ENCODE measurements at regions not wholly inside any gene's neighbourhood (a gene's known extent, or its start where the extent isn't known, plus 50 kb on each side); places are given as distances from the start of the nearest gene placed in this dataset.

GRCh38 chr7:113421696-113422330, 303.5 kb upstream of the SMIM30 start:
- Histone ChIP-seq H3K36me3 (ENCODE audit: insufficient read depth, low read length) (no peaks in the 10 kb centered on the region), H3K9me3 (ENCODE audit: low read depth, low read length) (no peaks in the 10 kb centered on the region), H3K27me3 (ENCODE audit: insufficient read depth, low read length) (no peaks in the 10 kb centered on the region), H3K27ac (ENCODE audit: low read depth, low read length) (no peak overlapping the region), H4K20me1 (ENCODE audit: insufficient read depth, low read length) (no peaks in the 10 kb centered on the region), H3K79me2 (ENCODE audit: insufficient read depth, low read length) (no peaks in the 10 kb centered on the region), H3K4me1 (ENCODE audit: insufficient read depth, low read length) (no peaks in the 10 kb centered on the region), H3K4me2 (ENCODE audit: insufficient read depth, low read length) (no peak overlapping the region), H3K4me3 (ENCODE audit: insufficient read depth, low read length) (no peak overlapping the region), H2AFZ (ENCODE audit: low read length) (peak overlapping the region; percentile 71)
- peak; percentile 62 for DNase-seq (ENCODE audit: insufficient read length, low spot score, missing footprints)
- TF ChIP-seq CTCF (IDR thresholded peaks at IDR 0.05; ENCODE audit: extremely low read depth, low read depth, low read length) = peak; percentile 89

GRCh38 chr7:113414401-113415035, 296.2 kb upstream of the SMIM30 start:
- no peak for DNase-seq (ENCODE audit: insufficient read length, low spot score, missing footprints)
- H3K27me3 ChIP-seq (ENCODE audit: insufficient read depth, low read length) = no peaks in the 10 kb centered on the region
- H3K9me3 ChIP-seq (ENCODE audit: low read depth, low read length) = no peaks in the 10 kb centered on the region
- no peaks in the 10 kb centered on the region for H3K4me1 ChIP-seq (ENCODE audit: insufficient read depth, low read length)
- H3K4me2 ChIP-seq (ENCODE audit: insufficient read depth, low read length) = no peak overlapping the region
- no peak overlapping the region for H3K27ac ChIP-seq (ENCODE audit: low read depth, low read length)
- no peak overlapping the region for H3K4me3 ChIP-seq (ENCODE audit: insufficient read depth, low read length)
- H3K79me2 ChIP-seq (ENCODE audit: insufficient read depth, low read length) = no peaks in the 10 kb centered on the region
- no peaks in the 10 kb centered on the region for H3K36me3 ChIP-seq (ENCODE audit: insufficient read depth, low read length)
- no peak for TF ChIP-seq CTCF (IDR thresholded peaks at IDR 0.05; ENCODE audit: extremely low read depth, low read depth, low read length)
- H2AFZ ChIP-seq (ENCODE audit: low read length) = no peak overlapping the region
- H4K20me1 ChIP-seq (ENCODE audit: insufficient read depth, low read length) = no peaks in the 10 kb centered on the region

- Histone ChIP-seq H3K27ac (ENCODE audit: low read depth, low read length) (no peak overlapping the region), H3K9me3 (ENCODE audit: low read depth, low read length) (no peaks in the 10 kb centered on the region), H3K27me3 (ENCODE audit: insufficient read depth, low read length) (no peaks in the 10 kb centered on the region), H3K4me3 (ENCODE audit: insufficient read depth, low read length) (no peak overlapping the region), H3K4me2 (ENCODE audit: insufficient read depth, low read length) (no peak overlapping the region), H4K20me1 (ENCODE audit: insufficient read depth, low read length) (no peaks in the 10 kb centered on the region), H3K79me2 (ENCODE audit: insufficient read depth, low read length) (no peaks in the 10 kb centered on the region), H3K4me1 (ENCODE audit: insufficient read depth, low read length) (no peaks in the 10 kb centered on the region), H2AFZ (ENCODE audit: low read length) (no peak overlapping the region), H3K36me3 (ENCODE audit: insufficient read depth, low read length) (no peaks in the 10 kb centered on the region)
- no peak for TF ChIP-seq CTCF (IDR thresholded peaks at IDR 0.05; ENCODE audit: extremely low read depth, low read depth, low read length)
- no peak for DNase-seq (ENCODE audit: insufficient read length, low spot score, missing footprints)
Measured at GRCh38 chr7:113412410-113412809, 294.1 kb upstream of the SMIM30 start.

GRCh38 chr7:113410796-113411195, 292.4 kb upstream of the SMIM30 start:
- Histone ChIP-seq H3K27ac (ENCODE audit: low read depth, low read length) (no peak overlapping the region), H3K27me3 (ENCODE audit: insufficient read depth, low read length) (no peaks in the 10 kb centered on the region), H4K20me1 (ENCODE audit: insufficient read depth, low read length) (no peaks in the 10 kb centered on the region), H3K79me2 (ENCODE audit: insufficient read depth, low read length) (no peaks in the 10 kb centered on the region), H3K4me1 (ENCODE audit: insufficient read depth, low read length) (no peaks in the 10 kb centered on the region), H3K36me3 (ENCODE audit: insufficient read depth, low read length) (no peaks in the 10 kb centered on the region), H2AFZ (ENCODE audit: low read length) (no peak overlapping the region), H3K4me3 (ENCODE audit: insufficient read depth, low read length) (no peak overlapping the region), H3K4me2 (ENCODE audit: insufficient read depth, low read length) (no peak overlapping the region), H3K9me3 (ENCODE audit: low read depth, low read length) (no peaks in the 10 kb centered on the region)
- no peak for TF ChIP-seq CTCF (IDR thresholded peaks at IDR 0.05; ENCODE audit: extremely low read depth, low read depth, low read length)
- no peak for DNase-seq (ENCODE audit: insufficient read length, low spot score, missing footprints)
